GM12878 (cell line): ENCODE measurements at regions not wholly inside any gene's neighbourhood (a gene's known extent, or its start where the extent isn't known, plus 50 kb on each side); places are given as distances from the start of the nearest gene placed in this dataset.

ENCODE experiments used
- ATAC-seq: fragments of 200-7000 bp; cut with Tn5 transposase; 3 replicates; pipeline ENCODE4 v1.9.1; 2020; ENCODE audit warnings: mild to moderate bottlenecking, moderate library complexity
- BruUV-seq: library from RNA; stranded (reverse); fragments of 400-500 nt; replicated peaks from 2 replicates; lab custom pipeline; 2021; lab: Mats Ljungman, UMichigan
- CTCF ChIA-PET: fragments of 300-600 bp; sonication (Branson Sonifier 250); formaldehyde crosslinking; extraction: SDS; loops from one replicate; lab custom pipeline; 2021; ENCODE audit warnings: inconsistent platforms; lab: Yijun Ruan, JAX
- POLR2A ChIA-PET: fragments of 350-600 bp; formaldehyde crosslinking; extraction: SDS; loops from one replicate; lab custom pipeline; 2021; ENCODE audit warnings: inconsistent platforms; lab: Charles Lee
- RAD21 ChIA-PET: fragments of 300-600 bp; sonication (Branson Sonifier 250); formaldehyde crosslinking; loops from one replicate; lab custom pipeline; 2023; ENCODE audit warnings: antibody characterized with exemption; ENCODE audit not compliant: unreplicated experiment; lab: Charles Lee
- SMC1A ChIA-PET: fragments of 300-600 bp; sonication (Branson Sonifier 250); formaldehyde crosslinking; loops from one replicate; lab custom pipeline; 2023; ENCODE audit not compliant: unreplicated experiment, uncharacterized antibody; lab: Charles Lee
- DNase-seq: peaks from one replicate; pipeline ENCODE4 v3.0.0-alpha.2; 2011; ENCODE audit warnings: low read depth, low spot score
- FAIRE-seq: peaks from 3 replicates; lab custom pipeline; 2011; peaks lifted over from hg19 to GRCh38; lab: Jason Lieb, UNC
- H2AFZ ChIP-seq: 2 replicates; pipeline ENCODE4 v1.6.0; 2011; ENCODE audit warnings: low read depth, low read length, control low read depth; ENCODE audit not compliant: control insufficient read depth
- H3K27ac ChIP-seq: 2 replicates; pipeline ENCODE4 v1.5.1; 2011; ENCODE audit warnings: control low read depth; ENCODE audit not compliant: control insufficient read depth, insufficient read depth
- H3K27me3 ChIP-seq, 2 experiments: replicated peaks in 1 of 2; 2 replicates each; pipeline versions ENCODE4 v1.6.0 to v1.6.1; 2011; ENCODE audit warnings: low read length in 1 of 2; ENCODE audit not compliant: control insufficient read depth in 2 of 2, insufficient read depth in 2 of 2
- H3K36me3 ChIP-seq, 2 experiments: 2 replicates each; pipeline ENCODE4 v1.5.1; 2011; ENCODE audit warnings: low read length in 1 of 2; ENCODE audit not compliant: control insufficient read depth in 2 of 2, insufficient read depth in 2 of 2
- H3K4me1 ChIP-seq: 2 replicates; pipeline ENCODE4 v1.6.1; 2011; ENCODE audit warnings: mild to moderate bottlenecking, low read length, moderate library complexity, mixed read lengths; ENCODE audit not compliant: control insufficient read depth, insufficient read depth
- H3K4me2 ChIP-seq: 2 replicates; pipeline ENCODE4 v1.6.0; 2011; ENCODE audit warnings: control low read depth; ENCODE audit not compliant: control insufficient read depth, insufficient read depth
- H3K4me3 ChIP-seq: fragments of 200-600 bp; sonication (generic); 2 replicates; pipeline ENCODE4 v1.5.1; 2016
- H3K79me2 ChIP-seq: 2 replicates; pipeline ENCODE4 v1.6.0; 2011; ENCODE audit warnings: low read length; ENCODE audit not compliant: control insufficient read depth, insufficient read depth
- H3K9ac ChIP-seq: 2 replicates; pipeline ENCODE4 v1.8.0; 2011; ENCODE audit warnings: low read length, control low read depth, mixed read lengths; ENCODE audit not compliant: control insufficient read depth, insufficient read depth
- H3K9me3 ChIP-seq: replicated peaks from 3 replicates; pipeline ENCODE4 v1.5.1; 2011; ENCODE audit warnings: mild to moderate bottlenecking, low read length; ENCODE audit not compliant: control insufficient read depth, insufficient read depth
- H4K20me1 ChIP-seq: 2 replicates; pipeline ENCODE4 v1.6.0; 2011; ENCODE audit not compliant: control insufficient read depth, insufficient read depth
- CEBPB ChIP-seq, 2 experiments: fragments of 150-350 bp in 1 of 2; IDR thresholded peaks; 2 replicates each; pipeline ENCODE4 v1.6.1; 2012 to 2014; ENCODE audit warnings: low read depth in 2 of 2, low read length in 2 of 2, borderline replicate concordance in 1 of 2, inconsistent platforms in 1 of 2
- IKZF2 ChIP-seq, 2 experiments: fragments of 450-650 bp; IDR thresholded peaks; 2 replicates each; pipeline ENCODE4 v1.6.1; 2017; ENCODE audit warnings: mild to moderate bottlenecking in 2 of 2, moderate library complexity in 2 of 2
- KAT2A ChIP-seq: conservative IDR thresholded peaks from 2 replicates; pipeline ENCODE4 v1.6.1; 2011; ENCODE audit warnings: low read depth, low read length; ENCODE audit not compliant: control insufficient read depth
- KDM1A ChIP-seq: fragments of 200-600 bp; sonication (generic); IDR thresholded peaks from 2 replicates; pipeline ENCODE4 v1.6.1; 2016; ENCODE audit warnings: borderline replicate concordance
- MTA3 ChIP-seq: IDR thresholded peaks from 2 replicates; pipeline ENCODE4 v1.6.1; 2012; ENCODE audit warnings: low read length, inconsistent platforms, borderline replicate concordance
- NFIC ChIP-seq: IDR thresholded peaks from 2 replicates; pipeline ENCODE4 v1.6.1; 2012; ENCODE audit warnings: low read depth, mild to moderate bottlenecking, inconsistent platforms, low read length, moderate library complexity
- NRF1 ChIP-seq: conservative IDR thresholded peaks from 2 replicates; pipeline ENCODE4 v1.6.1; 2011; ENCODE audit warnings: mild to moderate bottlenecking, low read depth, low read length, improper control_type of control experiment
- POLR2AphosphoS5 ChIP-seq: IDR thresholded peaks from 2 replicates; pipeline ENCODE4 v1.6.1; 2011; ENCODE audit warnings: mild to moderate bottlenecking, low read length, inconsistent platforms
- STAT3 ChIP-seq: IDR thresholded peaks from 2 replicates; pipeline ENCODE4 v1.6.1; 2011; ENCODE audit warnings: low read depth, low read length, improper control_type of control experiment
- SUPT20H ChIP-seq: IDR thresholded peaks from 2 replicates; pipeline ENCODE4 v1.6.1; 2011; ENCODE audit warnings: low read depth, mild to moderate bottlenecking, low read length, moderate library complexity, borderline replicate concordance; ENCODE audit not compliant: control insufficient read depth
- SUZ12 ChIP-seq: fragments of 200-600 bp; sonication (generic); IDR thresholded peaks from one replicate; pipeline ENCODE4 v1.6.1; 2018; ENCODE audit warnings: antibody characterized with exemption, mild to moderate bottlenecking; ENCODE audit not compliant: unreplicated experiment
- YBX1 ChIP-seq: fragments of 450-650 bp; IDR thresholded peaks from 2 replicates; pipeline ENCODE4 v1.6.1; 2016; ENCODE audit warnings: antibody characterized with exemption
- YY1 ChIP-seq: IDR thresholded peaks from 2 replicates; pipeline ENCODE4 v1.6.1; 2011; ENCODE audit warnings: low read depth, mild to moderate bottlenecking, low read length
- in situ Hi-C: fragments of 300-500 bp; cut with MboI; formaldehyde crosslinking; loops from 9 replicates; pipeline ENCODE4 v1.14.3; 2018; ENCODE audit warnings: mixed read lengths
- intact Hi-C: fragments of 100-400 bp; cut with micrococcal nuclease; formaldehyde crosslinking; loops from one replicate; pipeline ENCODE4 v1.14.2; 2022; ENCODE audit not compliant: unreplicated experiment
- TF ChIP-seq, protein P1 (sequence below): fragments of 450-650 bp; IDR thresholded peaks from 2 replicates; pipeline ENCODE4 v1.6.1; 2018; ENCODE audit warnings: borderline replicate concordance, mild to moderate bottlenecking; ENCODE audit not compliant: partially characterized antibody
- TF ChIP-seq, protein P2 (sequence below): fragments of 450-650 bp; IDR thresholded peaks from 2 replicates; pipeline ENCODE4 v1.6.1; 2017; ENCODE audit warnings: mild to moderate bottlenecking, low read depth, inconsistent platforms; ENCODE audit not compliant: poor library complexity, severe bottlenecking
- TF ChIP-seq, protein P3 (sequence below): IDR thresholded peaks from 2 replicates; pipeline ENCODE4 v1.6.1; 2011; ENCODE audit warnings: borderline replicate concordance, low read depth, mild to moderate bottlenecking, moderate library complexity, mixed read lengths, low read length; ENCODE audit not compliant: insufficient read depth; ENCODE audit errors: extremely low read length
- TF ChIP-seq, protein P4 (sequence below): IDR thresholded peaks from 2 replicates; pipeline ENCODE4 v1.6.1; 2012; ENCODE audit warnings: low read depth, low read length, improper control_type of control experiment

DNA sequence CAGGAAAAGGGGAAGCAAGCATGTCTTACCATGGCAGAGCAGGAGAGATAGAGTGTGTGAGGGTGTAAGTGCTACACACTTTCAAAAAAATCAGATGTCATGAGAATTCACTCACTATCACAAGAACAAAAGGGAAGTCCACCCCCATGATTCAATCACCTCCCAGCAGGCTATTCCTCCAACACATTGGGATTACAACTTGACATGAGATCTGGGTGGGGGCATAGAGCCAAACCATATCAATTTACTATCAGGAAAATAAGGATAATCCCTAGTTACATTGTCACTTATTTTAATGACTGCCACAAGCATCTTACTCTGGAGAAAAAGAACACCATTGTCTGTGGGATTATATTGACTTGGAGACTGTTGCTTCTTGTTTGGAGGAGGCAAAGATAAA, 66.1 kb upstream of the VANGL1 start:
- intact Hi-C loops (no loop called here), in situ Hi-C loops (no loop called here)
- ATAC-seq: no peak
- no peaks in the 10 kb centered on the region for H3K79me2 ChIP-seq
- no peaks in the 10 kb centered on the region for H4K20me1 ChIP-seq
- FAIRE-seq: no peak
- SMC1A ChIA-PET: no interaction called here
- no peak for DNase-seq
- H3K27ac ChIP-seq: no peak overlapping the region
- H3K4me1 ChIP-seq: no peaks in the 10 kb centered on the region
- POLR2A ChIA-PET: no interaction called here
- H3K36me3 ChIP-seq: no peaks in the 10 kb centered on the region
- no TSS peak for BruUV-seq
- no peaks in the 10 kb centered on the region; the same call in 2 of the 3 replicates for H3K9me3 ChIP-seq
- RAD21 ChIA-PET: no interaction called here
- H3K4me2 ChIP-seq: no peak overlapping the region
- H3K27me3 ChIP-seq: no peaks in the 10 kb centered on the region
- no peak overlapping the region for H2AFZ ChIP-seq
- no peak overlapping the region for H3K9ac ChIP-seq
- CTCF ChIA-PET: no interaction called here
- TF ChIP-seq, protein P1, sequence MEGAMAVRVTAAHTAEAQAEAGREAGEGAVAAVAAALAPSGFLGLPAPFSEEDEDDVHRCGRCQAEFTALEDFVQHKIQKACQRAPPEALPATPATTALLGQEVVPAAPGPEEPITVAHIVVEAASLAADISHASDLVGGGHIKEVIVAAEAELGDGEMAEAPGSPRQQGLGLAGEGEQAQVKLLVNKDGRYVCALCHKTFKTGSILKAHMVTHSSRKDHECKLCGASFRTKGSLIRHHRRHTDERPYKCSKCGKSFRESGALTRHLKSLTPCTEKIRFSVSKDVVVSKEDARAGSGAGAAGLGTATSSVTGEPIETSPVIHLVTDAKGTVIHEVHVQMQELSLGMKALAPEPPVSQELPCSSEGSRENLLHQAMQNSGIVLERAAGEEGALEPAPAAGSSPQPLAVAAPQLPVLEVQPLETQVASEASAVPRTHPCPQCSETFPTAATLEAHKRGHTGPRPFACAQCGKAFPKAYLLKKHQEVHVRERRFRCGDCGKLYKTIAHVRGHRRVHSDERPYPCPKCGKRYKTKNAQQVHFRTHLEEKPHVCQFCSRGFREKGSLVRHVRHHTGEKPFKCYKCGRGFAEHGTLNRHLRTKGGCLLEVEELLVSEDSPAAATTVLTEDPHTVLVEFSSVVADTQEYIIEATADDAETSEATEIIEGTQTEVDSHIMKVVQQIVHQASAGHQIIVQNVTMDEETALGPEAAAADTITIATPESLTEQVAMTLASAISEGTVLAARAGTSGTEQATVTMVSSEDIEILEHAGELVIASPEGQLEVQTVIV: no peak
- TF ChIP-seq SUZ12 (no peak), NRF1 (no peak), YBX1 (no peak), KAT2A (no peak), KDM1A (no peak), YY1 (no peak), SUPT20H (no peak), CEBPB (IDR thresholded peaks at IDR 0.05; ENCODE audit: borderline replicate concordance in 1 of 2, low read depth in 2 of 2, low read length in 2 of 2) (no peak), POLR2AphosphoS5 (no peak), NFIC (no peak), MTA3 (no peak), IKZF2 (IDR thresholded peaks at IDR 0.05) (no peak), STAT3 (no peak)
- TF ChIP-seq, protein P2, sequence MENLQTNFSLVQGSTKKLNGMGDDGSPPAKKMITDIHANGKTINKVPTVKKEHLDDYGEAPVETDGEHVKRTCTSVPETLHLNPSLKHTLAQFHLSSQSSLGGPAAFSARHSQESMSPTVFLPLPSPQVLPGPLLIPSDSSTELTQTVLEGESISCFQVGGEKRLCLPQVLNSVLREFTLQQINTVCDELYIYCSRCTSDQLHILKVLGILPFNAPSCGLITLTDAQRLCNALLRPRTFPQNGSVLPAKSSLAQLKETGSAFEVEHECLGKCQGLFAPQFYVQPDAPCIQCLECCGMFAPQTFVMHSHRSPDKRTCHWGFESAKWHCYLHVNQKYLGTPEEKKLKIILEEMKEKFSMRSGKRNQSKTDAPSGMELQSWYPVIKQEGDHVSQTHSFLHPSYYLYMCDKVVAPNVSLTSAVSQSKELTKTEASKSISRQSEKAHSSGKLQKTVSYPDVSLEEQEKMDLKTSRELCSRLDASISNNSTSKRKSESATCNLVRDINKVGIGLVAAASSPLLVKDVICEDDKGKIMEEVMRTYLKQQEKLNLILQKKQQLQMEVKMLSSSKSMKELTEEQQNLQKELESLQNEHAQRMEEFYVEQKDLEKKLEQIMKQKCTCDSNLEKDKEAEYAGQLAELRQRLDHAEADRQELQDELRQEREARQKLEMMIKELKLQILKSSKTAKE: no peak
- TF ChIP-seq, protein P3, sequence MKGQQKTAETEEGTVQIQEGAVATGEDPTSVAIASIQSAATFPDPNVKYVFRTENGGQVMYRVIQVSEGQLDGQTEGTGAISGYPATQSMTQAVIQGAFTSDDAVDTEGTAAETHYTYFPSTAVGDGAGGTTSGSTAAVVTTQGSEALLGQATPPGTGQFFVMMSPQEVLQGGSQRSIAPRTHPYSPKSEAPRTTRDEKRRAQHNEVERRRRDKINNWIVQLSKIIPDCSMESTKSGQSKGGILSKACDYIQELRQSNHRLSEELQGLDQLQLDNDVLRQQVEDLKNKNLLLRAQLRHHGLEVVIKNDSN: no peak
- TF ChIP-seq, protein P4, sequence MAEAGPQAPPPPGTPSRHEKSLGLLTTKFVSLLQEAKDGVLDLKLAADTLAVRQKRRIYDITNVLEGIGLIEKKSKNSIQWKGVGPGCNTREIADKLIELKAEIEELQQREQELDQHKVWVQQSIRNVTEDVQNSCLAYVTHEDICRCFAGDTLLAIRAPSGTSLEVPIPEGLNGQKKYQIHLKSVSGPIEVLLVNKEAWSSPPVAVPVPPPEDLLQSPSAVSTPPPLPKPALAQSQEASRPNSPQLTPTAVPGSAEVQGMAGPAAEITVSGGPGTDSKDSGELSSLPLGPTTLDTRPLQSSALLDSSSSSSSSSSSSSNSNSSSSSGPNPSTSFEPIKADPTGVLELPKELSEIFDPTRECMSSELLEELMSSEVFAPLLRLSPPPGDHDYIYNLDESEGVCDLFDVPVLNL: no peak
- H3K4me3 ChIP-seq: no peak overlapping the region
